Keratinocyte (primary cell): ENCODE measurements at regions not wholly inside any gene's neighbourhood (a gene's known extent, or its start where the extent isn't known, plus 50 kb on each side); places are given as distances from the start of the nearest gene placed in this dataset.

Experiments used
- DNase-seq: peaks from one replicate; pipeline ENCODE4 v3.0.0-alpha.2; 2011; ENCODE audit warnings: low read depth, missing footprints, low spot score
- FAIRE-seq: peaks from 2 replicates; lab custom pipeline; 2011; peaks lifted over from hg19 to GRCh38; lab: Jason Lieb, UNC
- H2AFZ ChIP-seq: 2 replicates; pipeline ENCODE4 v1.6.0; 2012; ENCODE audit warnings: low read length, control low read depth, inconsistent platforms; ENCODE audit not compliant: control insufficient read depth
- H3K27ac ChIP-seq: 2 replicates; pipeline ENCODE4 v1.5.1; 2011; ENCODE audit warnings: low read length; ENCODE audit not compliant: control insufficient read depth, insufficient read depth
- H3K27me3 ChIP-seq: 3 replicates; pipeline ENCODE4 v1.6.0; 2011; ENCODE audit warnings: low read length; ENCODE audit not compliant: control insufficient read depth, insufficient read depth; ENCODE audit errors: extremely low read depth
- H3K36me3 ChIP-seq, 2 experiments: 2 replicates in 1 of 2; 3 replicates in 1 of 2; pipeline ENCODE4 v1.5.1; 2011; ENCODE audit warnings: low read length in 2 of 2, mild to moderate bottlenecking in 1 of 2; ENCODE audit not compliant: control insufficient read depth in 2 of 2, insufficient read depth in 2 of 2; ENCODE audit errors: extremely low read depth in 1 of 2
- H3K4me1 ChIP-seq: 3 replicates; pipeline ENCODE4 v1.5.1; 2011; ENCODE audit warnings: low read length; ENCODE audit not compliant: control insufficient read depth, insufficient read depth; ENCODE audit errors: extremely low read depth
- H3K4me2 ChIP-seq: 3 replicates; pipeline ENCODE4 v1.6.0; 2011; ENCODE audit warnings: low read depth, low read length; ENCODE audit not compliant: control insufficient read depth, insufficient read depth; ENCODE audit errors: extremely low read depth
- H3K4me3 ChIP-seq, 3 experiments: fragments of 200-600 bp in 1 of 3; sonication (generic) in 1 of 3; 2 replicates in 2 of 3; 3 replicates in 1 of 3; pipeline ENCODE4 v1.5.1; 2011 to 2016; ENCODE audit warnings: low read length in 3 of 3, mild to moderate bottlenecking in 3 of 3, control low read depth in 2 of 3, inconsistent platforms in 1 of 3, low read depth in 1 of 3, mixed read lengths in 1 of 3, mixed run types in 1 of 3, moderate library complexity in 1 of 3; ENCODE audit not compliant: control insufficient read depth in 2 of 3, insufficient read depth in 2 of 3; ENCODE audit errors: extremely low read depth in 1 of 3
- H3K79me2 ChIP-seq: 2 replicates; pipeline ENCODE4 v1.6.0; 2012; ENCODE audit warnings: low read length; ENCODE audit not compliant: control insufficient read depth, insufficient read depth
- H3K9ac ChIP-seq: 3 replicates; pipeline ENCODE4 v1.6.0; 2011; ENCODE audit warnings: low read length; ENCODE audit not compliant: control insufficient read depth, insufficient read depth; ENCODE audit errors: extremely low read depth
- H3K9me1 ChIP-seq: 3 replicates; pipeline ENCODE4 v1.6.0; 2011; ENCODE audit warnings: low read length; ENCODE audit not compliant: control insufficient read depth, insufficient read depth; ENCODE audit errors: extremely low read depth
- H3K9me3 ChIP-seq: 2 replicates; pipeline ENCODE4 v1.5.1; 2012; ENCODE audit warnings: low read depth, low read length; ENCODE audit not compliant: control insufficient read depth
- H4K20me1 ChIP-seq: 3 replicates; pipeline ENCODE4 v1.6.0; 2011; ENCODE audit warnings: low read length; ENCODE audit not compliant: control insufficient read depth, insufficient read depth; ENCODE audit errors: extremely low read depth
- CTCF ChIP-seq, 3 experiments: IDR thresholded peaks in 1 of 3; conservative IDR thresholded peaks in 1 of 3; optimal IDR thresholded peaks in 1 of 3; 2 replicates in 2 of 3; 3 replicates in 1 of 3; pipeline versions ENCODE3 to v1.5.1; 2011; ENCODE audit warnings: low read length in 3 of 3, mild to moderate bottlenecking in 3 of 3, moderate library complexity in 2 of 3, control low read depth in 1 of 3, inconsistent platforms in 1 of 3; ENCODE audit not compliant: insufficient read depth in 2 of 3; ENCODE audit errors: extremely low read depth in 1 of 3
- EZH2 ChIP-seq: IDR thresholded peaks from one replicate; pipeline ENCODE4 v1.6.1; 2012; ENCODE audit warnings: inconsistent platforms, mild to moderate bottlenecking, low read length, moderate library complexity
- dilution Hi-C: fragments of 300-500 bp; cut with MboI; formaldehyde crosslinking; loops from one replicate; pipeline ENCODE4 v1.7.0; 2020; ENCODE audit warnings: low sequenced_read_pairs; ENCODE audit not compliant: extremely low pct_ligation_motif_present

- H3K79me2 ChIP-seq = no peaks in the 10 kb centered on the region
- no peak for DNase-seq
- H3K4me3 ChIP-seq = no peak overlapping the region
- TF ChIP-seq EZH2 = no peak
- no peak for TF ChIP-seq CTCF (optimal IDR thresholded peaks at IDR 0.05 in 1 of 3, IDR thresholded peaks at IDR 0.05 in 1 of 3, conservative IDR thresholded peaks at IDR 0.05 in 1 of 3; ENCODE audit: extremely low read depth in 1 of 3, insufficient read depth in 2 of 3, low read length in 3 of 3)
- no peaks in the 10 kb centered on the region for H3K9me1 ChIP-seq
- no peak overlapping the region for H3K9ac ChIP-seq
- H4K20me1 ChIP-seq = no peaks in the 10 kb centered on the region
- H2AFZ ChIP-seq = no peak overlapping the region
- H3K27me3 ChIP-seq = no peaks in the 10 kb centered on the region
- dilution Hi-C loops = no loop called here
- no peak overlapping the region for H3K4me2 ChIP-seq
- no peaks in the 10 kb centered on the region for H3K9me3 ChIP-seq
- peaks cover 16% of the 10 kb centered on the region for H3K4me1 ChIP-seq
- no peaks in the 10 kb centered on the region for H3K36me3 ChIP-seq
- H3K27ac ChIP-seq = no peak overlapping the region
- no peak for FAIRE-seq
These were observed 596.6 kb downstream of the METTL15 start for GRCh38 chr11:28704801-28705200.

DNA sequence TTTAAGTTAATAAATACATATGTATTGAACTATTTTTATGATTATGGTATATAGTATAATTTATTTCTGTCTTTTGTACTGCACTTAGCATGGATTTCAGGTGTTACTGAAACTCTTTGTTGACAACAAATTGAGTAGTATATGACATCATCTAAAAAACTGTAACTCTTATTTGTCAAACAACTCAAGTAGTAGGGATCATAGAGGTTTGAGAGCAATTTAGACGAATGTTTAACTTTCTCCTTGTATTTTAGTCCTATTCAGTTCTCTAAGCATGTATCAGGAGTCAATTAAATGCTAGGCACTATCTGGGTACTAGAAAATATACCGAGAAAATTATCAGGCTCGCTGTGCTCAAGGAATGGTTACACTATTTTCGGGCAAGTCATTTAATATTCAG lies 595.2 kb downstream of the METTL15 start:
- no peak for FAIRE-seq
- no peaks in the 10 kb centered on the region for H3K27me3 ChIP-seq
- H2AFZ ChIP-seq = no peak overlapping the region
- H3K9me1 ChIP-seq = no peaks in the 10 kb centered on the region
- H4K20me1 ChIP-seq = no peaks in the 10 kb centered on the region
- no peak overlapping the region for H3K4me2 ChIP-seq
- H3K9ac ChIP-seq = no peak overlapping the region
- H3K4me1 ChIP-seq = peaks cover 16% of the 10 kb centered on the region
- H3K79me2 ChIP-seq = no peaks in the 10 kb centered on the region
- dilution Hi-C loops = no loop called here
- H3K9me3 ChIP-seq = no peaks in the 10 kb centered on the region
- H3K4me3 ChIP-seq = no peak overlapping the region
- H3K27ac ChIP-seq = no peak overlapping the region
- TF ChIP-seq EZH2 = no peak
- no peak for TF ChIP-seq CTCF (optimal IDR thresholded peaks at IDR 0.05 in 1 of 3, IDR thresholded peaks at IDR 0.05 in 1 of 3, conservative IDR thresholded peaks at IDR 0.05 in 1 of 3; ENCODE audit: extremely low read depth in 1 of 3, insufficient read depth in 2 of 3, low read length in 3 of 3)
- DNase-seq = no peak
- H3K36me3 ChIP-seq = no peaks in the 10 kb centered on the region
